T1000 (cell line): ENCODE measurements at regions not wholly inside any gene's neighbourhood (a gene's known extent, or its start where the extent isn't known, plus 50 kb on each side); places are given as distances from the start of the nearest gene placed in this dataset.
"Not testable (repeated sequence)": the region's sequence is repeated elsewhere in the genome, so short reads cannot be mapped to it uniquely, and the experiment has no call there.

ENCODE experiments used
- DNase-seq: peaks from one replicate; lab custom pipeline; 2025; ENCODE audit warnings: mixed read lengths; lab: John Stamatoyannopoulos, UW

GRCh38 chr4:63296773-63297172 lies 1112.5 kb downstream of the TECRL start:
- no peak for DNase-seq

- DNase-seq = no peak
Measured at GRCh38 chr4:63275491-63275890, 1133.8 kb downstream of the TECRL start.

DNA sequence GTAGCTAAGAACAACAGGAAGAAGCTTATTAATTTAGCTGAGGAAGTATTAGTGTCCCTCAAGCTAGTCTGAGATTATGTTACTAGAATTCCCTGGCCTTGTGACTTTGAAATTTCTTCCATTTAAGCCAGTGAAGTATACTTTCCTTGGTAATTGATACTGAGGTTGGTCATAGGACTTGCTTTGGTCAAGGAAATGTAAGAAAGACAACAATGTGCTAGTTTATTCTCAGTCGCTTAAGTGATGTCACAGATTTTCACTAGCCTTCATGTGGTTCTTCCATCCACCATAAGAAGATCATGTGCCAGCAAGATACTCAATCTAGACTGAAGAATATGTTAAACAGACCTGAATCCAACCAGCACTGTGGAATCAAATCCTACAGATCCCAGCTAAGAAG lies 1140.1 kb downstream of the TECRL start:
- DNase-seq = no peak

DNA sequence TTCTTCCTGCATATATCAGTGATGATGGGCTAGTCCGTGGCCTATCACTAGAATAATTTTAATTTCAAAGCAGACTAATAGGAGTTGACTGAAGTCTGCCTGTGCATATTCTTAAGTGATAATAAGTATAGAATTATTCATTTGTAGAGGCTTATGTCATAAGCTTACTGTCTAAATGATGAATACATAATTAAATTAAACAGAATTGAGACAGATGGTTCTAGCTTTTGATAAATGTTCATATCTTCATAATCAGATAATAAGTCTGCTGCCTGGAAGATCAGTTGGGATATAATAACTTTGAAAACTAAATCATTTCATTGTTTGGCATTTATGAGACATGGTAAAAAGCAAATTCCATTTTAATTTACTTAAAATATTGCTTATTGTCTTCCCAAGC lies 1175.6 kb downstream of the TECRL start:
- no peak for DNase-seq

GRCh38 chr4:63232058-63232457 lies 1177.2 kb downstream of the TECRL start:
- DNase-seq = no peak

- no peak for DNase-seq
Measured at GRCh38 chr4:63226229-63226628, 1183.0 kb downstream of the TECRL start.

- no peak for DNase-seq
Measured at GRCh38 chr4:63222466-63222865, 1186.8 kb downstream of the TECRL start.

DNA sequence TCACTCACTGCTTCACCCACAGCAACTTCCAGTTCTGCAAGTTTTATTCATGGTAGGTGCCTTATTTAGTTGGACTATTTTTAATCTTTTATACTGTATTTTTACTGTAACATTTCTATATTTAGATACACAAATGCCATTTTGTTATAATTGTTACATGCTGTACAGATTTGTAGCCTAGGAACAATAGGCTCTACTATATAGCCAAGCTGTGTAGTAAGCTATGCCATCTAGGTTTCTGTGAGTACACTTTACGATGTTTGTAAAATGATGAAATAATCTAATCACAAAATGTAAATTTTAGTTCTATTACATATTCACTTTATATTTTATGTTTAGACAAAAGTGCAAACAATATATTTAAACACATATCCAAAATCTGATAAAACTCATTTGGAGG lies 1187.8 kb downstream of the TECRL start:
- DNase-seq = no peak

DNA sequence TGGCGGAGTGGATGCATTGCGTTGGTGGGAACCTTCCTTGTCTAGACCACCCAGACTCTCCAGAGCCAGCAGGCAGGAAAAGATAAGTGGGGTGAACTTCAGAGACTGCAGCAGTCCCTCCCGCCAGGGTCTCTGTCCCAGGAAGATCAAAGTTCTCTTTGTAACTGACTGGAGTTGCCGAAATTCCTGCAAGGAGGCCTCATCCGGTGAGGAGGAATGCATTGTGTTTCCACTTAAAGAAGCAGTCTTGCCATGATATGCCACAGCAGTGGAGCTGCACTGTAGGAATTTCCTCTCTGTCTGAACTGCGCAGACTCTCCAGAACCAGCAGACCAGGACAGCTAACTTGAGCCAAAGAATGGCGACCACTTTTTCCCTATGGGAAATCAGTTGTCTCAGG lies 1190.4 kb downstream of the TECRL start:
- DNase-seq = no peak

DNA sequence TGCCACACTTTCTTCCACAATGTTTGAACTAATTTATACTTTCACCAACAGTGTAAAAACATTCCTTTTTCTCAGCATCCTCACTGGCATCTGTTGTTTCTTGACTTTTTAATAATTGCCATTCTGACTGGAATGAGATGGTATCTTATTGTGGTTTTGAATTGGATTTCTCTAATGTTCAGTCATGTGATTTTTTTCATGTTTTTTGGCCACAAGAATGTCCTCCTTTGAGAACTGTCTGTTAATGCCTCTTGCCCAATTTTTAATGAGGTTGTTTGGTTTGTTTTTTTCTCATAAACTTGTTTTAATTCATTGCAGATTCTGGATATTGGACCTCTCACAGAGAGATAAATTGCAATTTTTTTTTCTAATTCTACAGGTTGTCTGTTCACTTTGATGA lies 1195.2 kb downstream of the TECRL start:
- DNase-seq = no peak

- DNase-seq = no peak
Measured at GRCh38 chr4:63211776-63212479, 1197.3 kb downstream of the TECRL start.

- no peak for DNase-seq
Measured at GRCh38 chr4:63211375-63211774, 1197.9 kb downstream of the TECRL start.

DNA sequence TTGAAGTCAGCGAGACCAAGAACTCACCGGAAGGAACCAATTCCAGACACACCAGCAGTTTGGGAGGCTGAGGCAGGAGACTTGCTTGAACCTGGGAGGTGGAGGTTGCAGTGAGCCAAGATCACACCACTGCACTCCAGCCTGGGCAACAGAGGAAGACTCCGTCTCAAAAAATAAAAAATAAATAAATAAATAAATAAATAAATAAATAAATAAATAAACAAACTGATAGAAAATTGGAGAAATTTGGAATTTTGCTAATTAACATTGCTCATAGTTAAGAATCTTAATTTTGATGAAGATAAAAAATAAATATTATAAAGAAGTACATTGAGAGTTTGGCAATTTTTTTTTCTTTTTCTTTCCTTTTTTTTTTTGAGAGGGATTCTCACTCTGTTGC lies 1216.2 kb downstream of the TECRL start:
- not testable (repeated sequence) for DNase-seq

GRCh38 chr4:63171341-63171740 lies 1237.9 kb downstream of the TECRL start:
- DNase-seq = no peak

GRCh38 chr4:63170923-63171322 lies 1238.3 kb downstream of the TECRL start:
- DNase-seq = no peak

- no peak for DNase-seq
Measured at GRCh38 chr4:63169836-63170235, 1239.4 kb downstream of the TECRL start.

DNA sequence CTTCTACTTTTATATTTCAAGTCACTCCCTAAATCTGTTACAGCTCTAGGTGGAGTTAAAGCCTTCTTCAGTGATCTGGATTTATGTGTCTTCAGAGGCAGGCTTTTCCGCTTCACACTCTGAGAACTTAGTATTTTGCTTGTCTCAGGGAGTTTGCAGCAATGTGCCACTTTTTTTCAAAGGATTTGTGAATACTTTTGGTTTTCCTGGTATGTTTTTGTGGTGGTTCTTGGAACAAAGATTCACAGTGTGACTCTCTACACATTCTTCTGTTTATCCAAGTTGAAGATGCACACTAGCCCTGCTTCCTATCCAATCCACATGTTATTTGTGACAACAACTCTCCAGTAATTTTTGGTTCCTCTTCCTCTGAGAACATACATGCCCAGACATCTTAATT lies 1253.7 kb downstream of the TECRL start:
- DNase-seq = no peak

GRCh38 chr4:63123441-63123840 lies 1285.8 kb downstream of the TECRL start:
- no peak for DNase-seq

GRCh38 chr4:63122955-63123354 lies 1286.3 kb downstream of the TECRL start:
- no peak for DNase-seq

GRCh38 chr4:63106600-63106999 lies 1302.7 kb downstream of the TECRL start:
- no peak for DNase-seq

GRCh38 chr4:63105839-63106238 lies 1303.4 kb downstream of the TECRL start:
- no peak for DNase-seq

DNA sequence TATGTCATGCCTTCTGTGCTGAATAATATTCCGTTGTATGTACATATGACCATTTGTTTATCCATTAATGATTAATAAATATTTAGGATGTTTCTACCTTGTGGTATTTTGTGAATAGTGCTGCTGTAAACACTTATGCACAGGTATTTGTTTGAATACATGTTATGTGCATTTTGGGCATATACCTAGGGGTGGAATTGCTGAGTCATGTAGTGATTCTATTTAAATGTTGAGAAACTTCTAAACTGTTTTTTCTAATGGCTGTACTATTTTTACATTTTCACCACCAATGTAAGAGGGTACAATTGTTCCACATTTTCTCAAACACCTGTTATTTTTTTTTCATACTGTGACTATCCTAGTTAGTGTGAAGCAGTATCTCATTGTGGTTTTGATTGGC lies 1318.6 kb downstream of the TECRL start:
- no peak for DNase-seq

GRCh38 chr4:63085091-63085490 lies 1324.2 kb downstream of the TECRL start:
- DNase-seq = no peak

DNA sequence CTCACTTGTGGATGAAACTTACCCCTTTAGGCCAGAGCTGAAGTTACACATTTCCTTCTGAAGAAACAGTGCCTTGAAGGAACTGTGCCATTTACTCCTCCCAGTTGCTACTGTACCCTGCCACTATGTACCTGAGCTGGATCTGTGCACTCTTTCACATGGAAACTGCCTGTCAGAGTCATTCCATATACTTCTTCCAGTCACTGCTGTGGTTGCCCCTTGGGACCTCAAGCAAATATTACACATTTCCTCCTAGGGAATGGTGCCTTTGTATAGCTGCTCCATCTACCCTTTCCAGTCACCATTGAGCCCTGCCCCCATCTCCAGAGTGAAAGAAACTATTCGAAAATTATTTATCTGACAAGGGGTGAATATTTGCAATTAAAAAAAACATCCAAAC lies 1328.3 kb downstream of the TECRL start:
- no peak for DNase-seq
